ENCODE measurements at regions not wholly inside any gene's neighbourhood (a gene's known extent, or its start where the extent isn't known, plus 50 kb on each side); places are given as distances from the start of the nearest gene placed in this dataset.

DNA sequence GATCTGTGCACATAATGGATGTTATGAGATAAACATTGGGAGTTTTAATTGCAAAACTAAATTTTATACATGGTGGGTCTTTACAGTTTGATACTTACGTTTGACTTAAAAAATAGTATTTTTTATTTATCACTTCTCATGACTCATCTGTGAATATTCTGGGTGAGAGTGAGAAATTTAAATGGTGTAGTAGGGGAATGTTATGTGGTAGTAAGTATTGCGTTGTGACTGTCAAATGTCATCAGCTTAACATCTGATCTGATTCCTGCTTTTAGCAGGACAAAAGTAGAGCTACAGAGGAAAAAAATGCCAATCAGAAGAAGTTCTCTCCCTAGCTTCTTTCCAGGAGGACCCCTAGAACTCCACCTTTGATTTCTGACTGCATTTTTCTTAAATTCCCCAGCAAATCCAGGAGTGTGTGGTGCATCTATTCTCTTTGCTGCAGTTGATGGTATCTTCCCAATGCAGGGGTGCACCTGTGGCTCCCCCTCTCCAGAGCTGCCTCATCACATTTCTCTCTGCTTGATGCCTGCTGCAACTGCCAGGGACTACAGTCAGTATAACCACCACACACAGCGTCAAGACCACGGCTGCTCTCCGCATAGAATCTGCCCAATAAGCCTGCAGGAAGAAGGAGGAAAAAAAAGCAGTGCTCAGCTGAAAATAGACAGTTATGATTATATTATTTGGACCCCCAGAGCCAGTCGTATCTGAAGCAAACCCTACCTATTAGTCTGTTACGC is 151.3 kb upstream of the THUMPD2 start:
- Histone ChIP-seq H3K27me3 (replicated peaks; ENCODE audit: insufficient read depth) (no peaks in the 10 kb centered on the region), H3K4me1 (replicated peaks) (no peaks in the 10 kb centered on the region), H3K36me3 (no peaks in the 10 kb centered on the region), H3K4me3 (no peak overlapping the region), H3K27ac (no peak overlapping the region), H3K9me3 (no peaks in the 10 kb centered on the region)
- intact Hi-C loops (cut with DNase I): no loop called here
- 76% methylated on average over 7 of the region's 7 CpGs for WGBS
- no peak for DNase-seq (ENCODE audit: low spot score)
- no peak for TF ChIP-seq POLR2A (IDR thresholded peaks at IDR 0.05)

DNA sequence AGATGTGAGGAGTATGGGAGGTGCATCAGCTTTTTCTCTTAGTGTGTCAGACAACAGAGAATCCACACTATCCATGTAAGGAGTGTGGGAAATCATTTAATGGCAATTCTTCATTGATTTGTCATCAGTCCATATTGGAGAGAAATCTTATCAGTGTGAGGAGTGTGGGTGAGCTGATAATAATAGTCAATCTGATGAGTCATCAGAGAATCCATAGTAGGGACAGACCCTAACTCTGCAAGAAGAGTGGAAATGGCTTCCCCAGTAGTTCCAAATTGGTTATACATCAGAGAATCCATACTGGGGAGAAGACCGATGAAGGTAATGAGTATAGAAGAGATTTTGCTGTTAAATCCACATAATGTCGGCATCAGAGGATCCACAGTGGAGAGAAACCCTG is 150.5 kb upstream of the THUMPD2 start:
- TF ChIP-seq, protein P1, sequence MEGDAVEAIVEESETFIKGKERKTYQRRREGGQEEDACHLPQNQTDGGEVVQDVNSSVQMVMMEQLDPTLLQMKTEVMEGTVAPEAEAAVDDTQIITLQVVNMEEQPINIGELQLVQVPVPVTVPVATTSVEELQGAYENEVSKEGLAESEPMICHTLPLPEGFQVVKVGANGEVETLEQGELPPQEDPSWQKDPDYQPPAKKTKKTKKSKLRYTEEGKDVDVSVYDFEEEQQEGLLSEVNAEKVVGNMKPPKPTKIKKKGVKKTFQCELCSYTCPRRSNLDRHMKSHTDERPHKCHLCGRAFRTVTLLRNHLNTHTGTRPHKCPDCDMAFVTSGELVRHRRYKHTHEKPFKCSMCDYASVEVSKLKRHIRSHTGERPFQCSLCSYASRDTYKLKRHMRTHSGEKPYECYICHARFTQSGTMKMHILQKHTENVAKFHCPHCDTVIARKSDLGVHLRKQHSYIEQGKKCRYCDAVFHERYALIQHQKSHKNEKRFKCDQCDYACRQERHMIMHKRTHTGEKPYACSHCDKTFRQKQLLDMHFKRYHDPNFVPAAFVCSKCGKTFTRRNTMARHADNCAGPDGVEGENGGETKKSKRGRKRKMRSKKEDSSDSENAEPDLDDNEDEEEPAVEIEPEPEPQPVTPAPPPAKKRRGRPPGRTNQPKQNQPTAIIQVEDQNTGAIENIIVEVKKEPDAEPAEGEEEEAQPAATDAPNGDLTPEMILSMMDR (IDR thresholded peaks at IDR 0.05): no peak
- no peak for TF ChIP-seq POLR2A (IDR thresholded peaks at IDR 0.05)
- intact Hi-C loops (cut with DNase I): no loop called here
- Histone ChIP-seq H3K9me3 (no peaks in the 10 kb centered on the region), H3K4me1 (replicated peaks) (no peaks in the 10 kb centered on the region), H3K4me3 (no peak overlapping the region), H3K27ac (no peak overlapping the region), H3K36me3 (no peaks in the 10 kb centered on the region), H3K27me3 (replicated peaks; ENCODE audit: insufficient read depth) (no peaks in the 10 kb centered on the region)
- no peak for DNase-seq (ENCODE audit: low spot score)
- 96% methylated on average over 2 of the region's 2 CpGs for WGBS

DNA sequence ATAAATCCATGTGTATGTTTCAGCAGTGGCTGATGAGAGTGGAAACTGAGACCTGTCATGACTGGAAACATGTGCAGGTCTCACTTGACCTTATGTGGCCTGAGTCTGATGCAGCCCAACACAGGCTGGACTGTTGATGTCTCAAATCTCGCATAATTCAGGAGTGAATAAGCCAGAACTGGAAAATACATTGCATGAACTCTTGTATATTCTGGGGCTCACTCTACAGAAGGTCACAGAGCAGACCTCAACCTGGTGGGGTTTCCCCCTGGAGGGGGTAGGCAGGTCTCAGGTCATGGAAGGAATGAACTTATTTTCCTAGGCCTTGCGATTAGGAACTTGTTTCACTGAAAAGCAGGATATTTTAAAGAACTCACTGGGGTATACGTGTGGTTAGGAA is 146.3 kb upstream of the THUMPD2 start:
- H3K27me3 ChIP-seq (replicated peaks; ENCODE audit: insufficient read depth): no peaks in the 10 kb centered on the region
- H3K9me3 ChIP-seq: no peaks in the 10 kb centered on the region
- DNase-seq (ENCODE audit: low spot score): no peak
- H3K36me3 ChIP-seq: no peaks in the 10 kb centered on the region
- 92% methylated on average over 3 of the region's 3 CpGs for WGBS
- H3K4me1 ChIP-seq (replicated peaks): no peaks in the 10 kb centered on the region
- no peak for TF ChIP-seq POLR2AphosphoS5 (IDR thresholded peaks at IDR 0.05)
- intact Hi-C loops (cut with DNase I): no loop called here
- H3K4me3 ChIP-seq: no peak overlapping the region
- H3K27ac ChIP-seq: no peak overlapping the region

DNA sequence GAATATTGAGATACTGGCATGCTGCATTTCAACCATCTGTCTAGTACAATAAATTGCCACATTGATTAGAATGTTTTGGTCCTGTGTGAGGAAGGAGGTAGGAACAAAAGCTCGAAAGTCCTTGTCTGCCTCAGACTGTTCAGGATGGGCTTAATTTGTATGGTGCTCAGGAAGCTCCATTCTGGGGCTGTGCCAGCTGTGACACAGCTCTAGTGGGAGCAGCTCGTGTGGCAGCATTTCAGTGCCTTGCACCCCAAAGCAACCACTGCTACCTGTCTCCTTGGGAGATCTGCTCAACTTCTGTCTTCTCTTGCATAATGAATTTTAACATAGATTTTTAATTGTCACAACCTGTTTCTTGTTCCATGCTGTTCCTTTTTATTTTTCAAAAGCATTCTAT is 144.4 kb upstream of the THUMPD2 start:
- no peak overlapping the region for H3K4me3 ChIP-seq
- TF ChIP-seq POLR2AphosphoS5 (IDR thresholded peaks at IDR 0.05) (no peak), POLR2A (IDR thresholded peaks at IDR 0.05) (no peak)
- TF ChIP-seq, protein P1 (IDR thresholded peaks at IDR 0.05): no peak

DNA sequence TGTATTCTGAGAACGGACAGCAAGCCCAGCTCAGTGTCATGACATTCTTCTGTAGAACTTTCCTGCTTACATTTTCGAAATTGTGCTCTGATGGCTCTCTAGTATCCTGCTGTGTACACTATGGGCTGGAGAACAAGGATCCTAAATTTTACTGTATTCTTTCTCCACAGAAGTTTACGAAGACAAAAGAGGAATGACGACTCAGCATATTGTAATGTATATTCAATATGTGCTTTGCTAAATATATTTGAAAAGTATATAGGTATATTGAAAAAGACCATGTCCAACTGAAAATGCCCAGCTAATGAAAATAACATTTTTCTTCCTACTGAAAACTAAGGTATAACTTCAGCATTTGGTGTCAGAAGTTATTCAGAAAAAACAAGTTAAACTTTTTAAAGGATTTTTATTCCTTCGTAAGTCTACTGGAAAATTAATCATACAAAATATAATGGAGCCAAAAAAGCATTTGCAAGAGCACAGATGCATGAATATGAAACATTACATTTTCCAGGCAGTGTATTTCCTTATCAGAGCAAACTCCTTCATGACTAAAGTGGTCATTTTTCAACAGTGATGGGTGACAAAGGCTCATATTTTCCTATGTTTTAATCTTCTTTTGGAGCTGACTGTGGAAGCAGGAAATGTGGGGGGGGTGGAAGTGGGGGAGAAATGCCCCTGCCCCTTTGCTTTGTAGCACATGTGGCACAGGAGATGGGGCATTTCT is 143.8 kb upstream of the THUMPD2 start:
- WGBS: 91% methylated on average over 5 of the region's 5 CpGs
- no peaks in the 10 kb centered on the region for H3K9me3 ChIP-seq
- DNase-seq (ENCODE audit: low spot score): no peak
- H3K27ac ChIP-seq: no peak overlapping the region
- H3K27me3 ChIP-seq (replicated peaks; ENCODE audit: insufficient read depth): no peaks in the 10 kb centered on the region
- intact Hi-C loops (cut with DNase I): no loop called here
- H3K36me3 ChIP-seq: no peaks in the 10 kb centered on the region
- no peaks in the 10 kb centered on the region for H3K4me1 ChIP-seq (replicated peaks)
- H3K4me3 ChIP-seq: no peak overlapping the region
- TF ChIP-seq POLR2AphosphoS5 (IDR thresholded peaks at IDR 0.05) (no peak), POLR2A (IDR thresholded peaks at IDR 0.05) (no peak)
- TF ChIP-seq, protein P1 (IDR thresholded peaks at IDR 0.05): no peak

More for the DNA sequence above, 144.4 kb upstream of the THUMPD2 start:
- intact Hi-C loops (cut with DNase I): no loop called here
- WGBS: 80% methylated on average over 2 of the region's 2 CpGs
- no peak for DNase-seq (ENCODE audit: low spot score)
- no peaks in the 10 kb centered on the region for H3K4me1 ChIP-seq (replicated peaks)
- H3K36me3 ChIP-seq: no peaks in the 10 kb centered on the region
- H3K9me3 ChIP-seq: no peaks in the 10 kb centered on the region
- no peak overlapping the region for H3K27ac ChIP-seq
- no peaks in the 10 kb centered on the region for H3K27me3 ChIP-seq (replicated peaks; ENCODE audit: insufficient read depth)
